ENCODE measurements at regions not wholly inside any gene's neighbourhood (a gene's known extent, or its start where the extent isn't known, plus 50 kb on each side); places are given as distances from the start of the nearest gene placed in this dataset.
"Not testable (repeated sequence)": the region's sequence is repeated elsewhere in the genome, so short reads cannot be mapped to it uniquely, and the experiment has no call there.

DNA sequence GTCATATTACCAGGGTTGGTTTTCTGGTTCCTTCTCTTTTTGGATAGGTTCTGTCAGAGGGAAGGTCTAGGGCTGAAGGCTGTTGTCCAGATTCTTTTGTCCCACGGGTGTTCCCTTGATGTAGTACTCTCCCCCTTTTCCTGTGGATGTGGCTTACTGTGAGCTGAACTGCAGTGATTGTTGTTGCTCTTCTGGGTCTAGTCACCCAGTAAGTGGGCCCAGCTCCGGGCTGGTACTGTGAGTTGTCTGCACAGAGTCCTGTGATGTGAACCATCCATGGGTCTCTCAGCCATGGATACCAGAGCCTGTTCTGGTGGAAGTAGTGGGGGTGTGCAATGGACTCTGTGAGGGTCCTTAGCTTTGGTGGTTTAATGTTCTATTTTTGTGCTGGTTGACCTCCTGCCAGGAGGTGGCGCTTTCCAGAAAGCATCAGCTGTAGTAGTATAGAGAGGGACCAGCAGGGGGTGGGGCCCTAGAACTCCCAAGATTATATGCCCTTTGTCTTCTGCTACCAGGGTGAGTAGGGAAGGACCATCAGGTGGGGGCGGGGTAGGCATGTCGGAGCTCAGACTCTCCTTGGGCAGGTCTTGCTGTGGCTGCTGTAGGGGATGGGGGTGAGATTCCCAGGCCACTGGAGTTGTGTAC is 99.4 kb upstream of the CHST15 start:
- peaks cover 16% of the 10 kb centered on the region for H3K27me3 Mint-ChIP-seq
- H3K4me1 Mint-ChIP-seq (ENCODE audit: low read depth); intact Hi-C loops (cut with micrococcal nuclease); H3K27ac Mint-ChIP-seq; ATAC-seq; H3K36me3 Mint-ChIP-seq (ENCODE audit: low read depth); POLR2A ChIA-PET; H3K9me3 Mint-ChIP-seq; H3K4me3 Mint-ChIP-seq: not testable (repeated sequence)
- TF ChIP-seq, protein P1, sequence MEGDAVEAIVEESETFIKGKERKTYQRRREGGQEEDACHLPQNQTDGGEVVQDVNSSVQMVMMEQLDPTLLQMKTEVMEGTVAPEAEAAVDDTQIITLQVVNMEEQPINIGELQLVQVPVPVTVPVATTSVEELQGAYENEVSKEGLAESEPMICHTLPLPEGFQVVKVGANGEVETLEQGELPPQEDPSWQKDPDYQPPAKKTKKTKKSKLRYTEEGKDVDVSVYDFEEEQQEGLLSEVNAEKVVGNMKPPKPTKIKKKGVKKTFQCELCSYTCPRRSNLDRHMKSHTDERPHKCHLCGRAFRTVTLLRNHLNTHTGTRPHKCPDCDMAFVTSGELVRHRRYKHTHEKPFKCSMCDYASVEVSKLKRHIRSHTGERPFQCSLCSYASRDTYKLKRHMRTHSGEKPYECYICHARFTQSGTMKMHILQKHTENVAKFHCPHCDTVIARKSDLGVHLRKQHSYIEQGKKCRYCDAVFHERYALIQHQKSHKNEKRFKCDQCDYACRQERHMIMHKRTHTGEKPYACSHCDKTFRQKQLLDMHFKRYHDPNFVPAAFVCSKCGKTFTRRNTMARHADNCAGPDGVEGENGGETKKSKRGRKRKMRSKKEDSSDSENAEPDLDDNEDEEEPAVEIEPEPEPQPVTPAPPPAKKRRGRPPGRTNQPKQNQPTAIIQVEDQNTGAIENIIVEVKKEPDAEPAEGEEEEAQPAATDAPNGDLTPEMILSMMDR (IDR thresholded peaks at IDR 0.05), result peak; percentile 27
- peak; percentile 28 for DNase-seq
- CTCF ChIA-PET, result interaction anchor here (0.8 to 2.7 kb wide), 12 partner anchors 10 to 211 kb away, joined by 3 to 15 read pairs (median 4); no protein-coding TSS in a partner anchor

DNA sequence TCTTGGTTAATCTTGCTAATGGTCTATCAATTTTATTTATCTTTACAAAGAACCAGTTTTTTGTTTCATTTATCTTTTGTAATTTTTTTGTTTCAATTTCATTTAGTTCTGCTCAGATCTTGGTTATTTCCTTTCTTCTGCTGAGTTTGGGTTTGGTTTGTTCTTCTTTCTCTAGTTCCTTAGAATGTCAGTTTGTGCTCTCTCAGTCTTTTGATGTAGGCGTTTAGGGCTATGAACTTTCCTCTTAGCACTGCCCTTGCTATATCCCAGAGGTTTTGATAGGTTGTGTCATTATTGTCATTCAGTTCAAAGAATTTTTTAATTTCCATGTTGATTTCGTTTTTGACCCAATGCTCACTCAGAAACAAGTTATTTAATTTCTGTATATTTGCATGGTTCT is 97.1 kb upstream of the CHST15 start:
- DNase-seq; ATAC-seq; H3K9me3 Mint-ChIP-seq; H3K27ac Mint-ChIP-seq; CTCF ChIA-PET; H3K36me3 Mint-ChIP-seq (ENCODE audit: low read depth); H3K4me1 Mint-ChIP-seq (ENCODE audit: low read depth); H3K4me3 Mint-ChIP-seq; intact Hi-C loops (cut with micrococcal nuclease); POLR2A ChIA-PET: not testable (repeated sequence)
- H3K27me3 Mint-ChIP-seq, result peaks cover 13% of the 10 kb centered on the region

DNA sequence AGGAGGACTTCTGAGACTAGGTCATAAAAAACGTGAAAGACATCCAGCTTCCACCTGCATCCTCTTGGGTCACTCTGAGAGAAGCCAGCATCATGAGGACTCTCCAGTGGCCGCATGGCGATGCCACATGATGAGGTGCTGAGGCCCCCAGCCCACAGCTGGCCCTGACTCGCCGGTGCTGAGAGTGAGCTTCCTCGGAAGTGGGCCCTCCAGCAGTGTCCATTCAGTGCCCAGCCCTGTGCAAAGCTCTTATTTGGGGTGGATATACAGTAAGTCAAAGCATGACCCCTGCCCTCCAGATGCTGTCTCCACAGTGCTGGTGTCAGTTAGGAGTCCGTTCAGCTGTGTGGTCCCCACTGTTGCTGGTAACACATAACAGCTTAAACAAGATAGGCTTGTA is 93.6 kb upstream of the CHST15 start:
- TF ChIP-seq, protein P1 (IDR thresholded peaks at IDR 0.05), result no peak
- Mint-ChIP-seq H3K9me3 (peaks cover 2% of the 10 kb centered on the region), H3K27ac (no peak overlapping the region), H3K4me3 (no peak overlapping the region), H3K4me1 (ENCODE audit: low read depth) (no peaks in the 10 kb centered on the region), H3K36me3 (ENCODE audit: low read depth) (no peaks in the 10 kb centered on the region), H3K27me3 (peaks cover 9% of the 10 kb centered on the region)
- CTCF ChIA-PET, result interaction anchor here (1.3 kb wide), 1 partner anchor 202 kb away, joined by 5 read pairs; no protein-coding TSS in a partner anchor
- DNase-seq (no peak), ATAC-seq (no peak)
- intact Hi-C loops (cut with micrococcal nuclease), result no loop called here
- POLR2A ChIA-PET, result no interaction called here

DNA sequence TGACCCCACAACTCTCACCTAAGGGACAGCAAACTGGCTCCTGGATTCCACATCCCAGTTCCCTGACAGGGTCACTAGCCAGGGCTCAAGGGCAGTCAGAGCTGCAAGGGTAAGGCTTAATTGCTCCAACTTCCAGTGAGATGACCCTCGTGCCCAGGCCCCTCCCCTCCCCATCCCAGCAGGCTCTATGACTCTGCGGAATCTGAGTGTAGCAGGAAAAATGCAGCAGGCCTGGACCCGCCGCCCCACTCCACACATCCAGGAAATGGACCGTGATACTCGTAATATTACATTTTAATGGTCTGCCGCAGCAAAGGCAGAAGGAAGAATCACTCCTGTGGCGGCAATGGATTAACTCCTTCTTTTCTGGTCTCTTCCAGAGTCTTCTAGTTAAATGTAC is 91.7 kb upstream of the CHST15 start:
- CTCF ChIA-PET, result no interaction called here
- ATAC-seq, result no peak
- Mint-ChIP-seq H3K27ac (no peak overlapping the region), H3K27me3 (peaks cover 2% of the 10 kb centered on the region), H3K36me3 (ENCODE audit: low read depth) (no peaks in the 10 kb centered on the region), H3K9me3 (peaks cover 2% of the 10 kb centered on the region), H3K4me3 (no peak overlapping the region), H3K4me1 (ENCODE audit: low read depth) (peaks cover 3% of the 10 kb centered on the region)
- TF ChIP-seq, protein P1 (IDR thresholded peaks at IDR 0.05), result no peak
- no peak for DNase-seq
- POLR2A ChIA-PET, result interaction anchor here (1.5 kb wide), 1 partner anchor 9 kb away, joined by 4 read pairs; no protein-coding TSS in a partner anchor
- intact Hi-C loops (cut with micrococcal nuclease), result no loop called here

DNA sequence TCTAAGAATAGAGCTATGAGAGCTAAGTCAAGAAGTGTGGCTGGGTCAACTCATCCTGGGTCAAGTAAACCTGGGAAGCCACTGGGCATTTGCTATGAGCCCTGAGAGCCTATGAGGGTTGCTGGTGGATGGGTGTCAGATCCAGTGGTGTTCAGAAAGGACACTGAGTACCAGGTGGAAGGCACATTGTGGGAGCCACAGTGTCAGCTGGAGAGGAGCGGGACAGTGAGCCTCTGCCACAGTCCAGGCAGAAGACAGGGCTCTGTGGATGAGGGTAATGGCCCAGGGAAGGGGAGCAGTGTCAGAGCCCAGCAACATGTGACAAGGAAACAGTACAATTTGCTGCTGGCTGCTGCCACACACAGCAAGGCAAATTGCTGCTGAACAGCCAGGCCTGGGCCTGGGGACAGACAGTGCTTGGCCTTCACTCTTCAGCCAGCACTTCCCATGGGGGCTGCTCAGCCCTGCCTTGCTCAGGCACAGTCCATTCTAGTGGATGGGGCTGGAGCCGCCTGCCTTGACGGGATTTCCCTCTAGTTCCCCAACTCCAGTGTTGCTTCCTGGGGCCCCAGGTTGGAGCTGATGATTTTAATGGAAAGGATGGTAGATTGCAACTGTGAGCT is 90.9 kb upstream of the CHST15 start:
- POLR2A ChIA-PET, result no interaction called here
- peaks cover 2% of the 10 kb centered on the region for H3K9me3 Mint-ChIP-seq

More for the DNA sequence above, 90.9 kb upstream of the CHST15 start:
- Mint-ChIP-seq H3K4me3 (no peak overlapping the region), H3K27me3 (no peaks in the 10 kb centered on the region), H3K4me1 (ENCODE audit: low read depth) (peaks cover 3% of the 10 kb centered on the region), H3K27ac (no peak overlapping the region), H3K36me3 (ENCODE audit: low read depth) (no peaks in the 10 kb centered on the region)
- TF ChIP-seq, protein P1 (IDR thresholded peaks at IDR 0.05), result no peak
- no peak for ATAC-seq
- DNase-seq, result no peak
- intact Hi-C loops (cut with micrococcal nuclease), result no loop called here
- CTCF ChIA-PET, result interaction anchor here (0.7 kb wide), 1 partner anchor 205 kb away, joined by 3 read pairs; no protein-coding TSS in a partner anchor

All from activated CD8-positive, alpha-beta T cell treated with anti-CD3 and anti-CD28 coated beads for 36 hours (primary cell).